Stimulated activated CD8-positive, alpha-beta memory T cell treated with anti-CD3 and anti-CD28 coated beads, Interleukin-15, amount 100 ng/mL, for 1 hour (primary cell): ENCODE measurements at regions not wholly inside any gene's neighbourhood (a gene's known extent, or its start where the extent isn't known, plus 50 kb on each side); places are given as distances from the start of the nearest gene placed in this dataset.

Experiments
- DNase-seq: peaks from one replicate; pipeline ENCODE4 v3.0.0-alpha.2; 2020; ENCODE audit warnings: low read depth

GRCh38 chr1:30268923-30269666, 454.3 kb downstream of the MATN1 start:
- DNase-seq = no peak

GRCh38 chr1:30267856-30268255, 455.5 kb downstream of the MATN1 start:
- no peak for DNase-seq

GRCh38 chr1:30267046-30267445, 456.3 kb downstream of the MATN1 start:
- no peak for DNase-seq

- DNase-seq = no peak
These were observed 458.0 kb downstream of the MATN1 start for GRCh38 chr1:30265127-30266070.

DNA sequence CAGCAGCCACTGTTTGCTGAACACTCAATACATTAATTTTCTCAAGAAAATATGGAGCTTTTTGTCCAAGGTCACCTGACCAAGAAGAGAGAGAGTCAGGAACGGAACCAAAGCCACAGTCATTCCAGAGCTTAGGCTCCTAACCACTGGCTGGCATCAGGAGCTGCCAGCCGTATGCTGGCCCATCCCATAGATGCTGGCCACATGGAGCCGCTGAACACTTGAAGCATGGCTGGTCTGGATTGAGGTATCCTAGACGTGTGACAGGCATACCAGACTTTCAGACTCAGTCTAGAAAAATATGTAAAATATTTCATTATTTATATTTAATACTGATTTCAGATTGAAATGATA, 458.7 kb downstream of the MATN1 start:
- DNase-seq = no peak

GRCh38 chr1:30263888-30264671, 459.3 kb downstream of the MATN1 start:
- no peak for DNase-seq

DNA sequence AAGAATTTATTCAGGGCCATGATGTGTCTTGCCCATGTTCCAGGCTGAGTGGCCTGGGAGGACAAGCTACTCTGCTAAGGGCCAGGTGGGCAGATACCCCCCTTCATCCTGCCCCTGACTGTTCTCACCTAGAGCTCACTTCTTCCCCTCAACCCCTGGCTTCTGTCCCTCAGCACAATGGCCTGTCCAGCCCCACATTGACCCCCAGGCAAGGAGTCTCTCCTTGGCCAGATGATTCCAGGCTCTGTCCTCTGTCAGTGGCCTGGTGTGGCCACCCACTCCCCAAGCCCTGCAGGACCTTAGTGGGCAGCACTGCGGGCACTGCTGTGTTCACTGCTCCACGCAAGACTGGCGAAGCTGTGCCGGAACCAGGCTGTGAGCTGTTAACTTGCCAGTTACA, 460.0 kb downstream of the MATN1 start:
- DNase-seq = no peak

GRCh38 chr1:30262158-30262557, 461.2 kb downstream of the MATN1 start:
- no peak for DNase-seq

- no peak for DNase-seq
These were observed 463.1 kb downstream of the MATN1 start for GRCh38 chr1:30260318-30260717.

DNA sequence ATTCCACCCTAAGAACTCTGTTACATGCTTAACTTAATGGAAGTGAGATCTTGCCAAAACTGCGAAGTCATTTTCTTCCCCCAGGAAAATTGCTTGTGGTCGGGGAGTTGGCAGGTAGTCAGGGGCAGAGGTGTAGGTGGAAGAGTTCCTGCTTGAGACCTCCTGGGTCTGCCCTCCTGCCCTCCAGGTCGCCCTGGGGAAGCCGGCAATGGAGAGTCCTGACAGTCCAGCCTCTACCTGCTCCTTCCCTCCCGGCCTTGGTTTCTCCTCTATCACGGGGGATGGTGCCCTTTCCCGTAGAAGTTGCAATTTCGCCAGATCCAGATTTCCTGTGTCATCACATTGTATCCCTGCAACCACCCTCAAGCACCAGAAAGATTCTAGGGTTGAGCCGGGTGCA, 463.8 kb downstream of the MATN1 start:
- no peak for DNase-seq

DNA sequence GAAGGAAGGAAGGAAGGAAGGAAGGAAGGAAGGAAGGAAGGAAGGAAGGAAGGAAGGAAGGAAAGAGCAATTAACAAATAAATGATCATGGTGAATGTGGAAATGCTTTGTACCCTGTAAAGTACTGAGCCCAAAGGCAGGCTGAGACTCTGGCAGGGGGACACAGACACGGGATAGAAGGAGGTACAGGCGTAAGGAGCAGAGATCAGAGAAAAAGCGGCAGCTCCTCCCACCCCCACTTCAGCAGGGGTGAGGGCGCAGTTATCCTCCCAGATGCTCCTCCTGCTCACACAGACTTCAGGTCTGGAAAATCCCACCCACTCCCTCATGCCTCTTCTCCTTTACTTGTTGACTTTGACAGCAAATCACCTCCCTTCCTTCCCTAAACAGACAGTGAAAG, 464.5 kb downstream of the MATN1 start:
- DNase-seq = no peak

DNA sequence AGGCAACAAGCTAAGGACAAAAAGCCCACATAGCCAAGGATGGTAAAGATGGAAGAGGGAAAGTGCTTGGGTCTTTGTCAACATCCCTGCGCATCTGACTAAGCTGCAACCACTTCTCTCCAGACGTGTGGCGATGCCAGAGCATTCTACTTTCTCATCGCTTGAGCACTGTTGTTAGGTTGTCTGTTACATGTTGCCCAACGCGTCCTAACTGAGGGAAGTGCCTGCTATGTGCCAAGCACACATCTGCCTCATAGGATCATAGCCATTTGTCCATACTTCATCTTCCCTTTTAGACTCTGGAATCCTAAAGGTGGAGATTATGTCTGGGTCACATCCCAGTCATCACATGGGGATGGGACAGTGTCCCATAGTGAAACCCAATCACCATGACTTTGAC, 464.9 kb downstream of the MATN1 start:
- no peak for DNase-seq

DNA sequence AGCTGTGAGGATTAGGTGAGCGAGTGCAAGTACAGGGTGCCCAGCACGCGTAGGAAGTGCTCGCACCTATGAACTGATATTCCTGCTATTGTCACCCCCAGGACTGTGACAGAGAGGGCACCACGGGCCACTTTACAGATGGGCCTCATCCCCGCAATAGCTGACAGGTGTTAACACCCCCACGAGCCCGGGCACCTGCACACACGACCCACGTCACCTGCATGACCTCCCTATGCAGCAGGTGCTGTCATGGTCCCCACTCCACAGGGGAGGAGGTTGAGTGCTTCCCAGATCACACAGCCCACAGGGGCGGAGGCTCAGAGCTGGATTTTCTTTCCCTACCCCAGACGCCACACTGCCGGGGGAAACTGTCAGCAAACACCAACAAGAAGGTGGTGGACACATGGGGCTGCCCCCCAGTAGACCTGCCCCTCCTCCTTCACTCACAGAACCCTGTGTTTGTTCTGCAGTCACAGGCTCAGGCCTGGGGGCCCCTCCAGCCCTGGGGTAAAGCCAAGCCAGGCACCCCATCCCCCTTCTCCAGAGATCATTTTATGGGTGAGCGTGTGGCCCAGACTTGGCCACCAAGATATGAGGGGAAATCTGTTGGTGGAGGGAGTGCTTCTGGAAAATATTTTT, 465.5 kb downstream of the MATN1 start:
- DNase-seq = no peak

DNA sequence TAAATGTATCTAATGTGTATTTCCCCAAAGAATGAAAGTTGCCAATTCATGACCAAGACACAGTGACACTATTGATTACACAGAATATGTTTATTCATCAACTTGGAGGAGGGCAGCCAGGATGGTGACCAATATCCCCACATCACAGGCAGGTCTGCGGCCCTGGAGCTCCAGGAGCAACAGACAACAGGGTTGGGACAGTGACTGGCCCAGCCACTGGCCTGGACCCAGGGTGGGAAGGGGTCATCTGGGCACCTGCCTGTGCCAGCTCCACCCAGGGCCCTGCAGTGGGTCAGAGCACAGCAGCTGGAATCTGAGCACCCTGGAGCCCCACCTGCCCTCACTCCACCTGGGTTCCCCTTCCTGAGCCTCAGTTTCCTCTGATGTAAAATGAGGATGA, 466.1 kb downstream of the MATN1 start:
- DNase-seq = no peak

- no peak for DNase-seq
These were observed 466.5 kb downstream of the MATN1 start for GRCh38 chr1:30256911-30257310.

- DNase-seq = no peak
These were observed 468.2 kb downstream of the MATN1 start for GRCh38 chr1:30255111-30255724.

DNA sequence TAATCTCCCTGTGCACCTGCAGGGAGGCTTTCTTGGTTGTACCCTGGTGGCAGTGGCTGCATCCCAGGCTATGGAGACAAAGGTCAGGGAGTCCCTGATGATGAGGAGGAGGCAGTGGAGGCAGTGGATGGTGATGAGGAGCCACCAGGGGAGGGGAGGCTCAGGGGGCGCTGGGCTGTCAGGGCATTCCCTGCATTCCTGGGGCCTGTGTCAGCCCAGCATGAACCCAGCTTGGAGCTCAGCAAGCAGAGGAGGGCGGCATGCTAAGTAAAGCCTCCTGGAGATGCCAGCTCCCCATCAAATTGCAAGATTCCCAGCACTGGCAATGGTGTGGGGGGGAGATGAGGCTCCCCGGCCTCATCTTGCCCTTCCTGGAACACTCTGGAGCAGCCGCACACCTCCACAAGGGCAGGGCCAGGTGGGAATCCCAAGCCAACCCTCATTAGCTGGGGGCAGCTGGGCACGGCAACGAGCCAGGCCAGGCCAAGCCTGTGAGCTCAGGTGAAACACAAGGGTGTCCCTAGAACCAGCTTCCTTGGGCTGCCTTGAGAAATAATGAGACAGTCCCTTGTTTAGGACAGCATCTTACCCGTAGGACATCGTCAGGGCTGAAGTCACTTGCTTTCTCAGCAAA, 469.5 kb downstream of the MATN1 start:
- no peak for DNase-seq

DNA sequence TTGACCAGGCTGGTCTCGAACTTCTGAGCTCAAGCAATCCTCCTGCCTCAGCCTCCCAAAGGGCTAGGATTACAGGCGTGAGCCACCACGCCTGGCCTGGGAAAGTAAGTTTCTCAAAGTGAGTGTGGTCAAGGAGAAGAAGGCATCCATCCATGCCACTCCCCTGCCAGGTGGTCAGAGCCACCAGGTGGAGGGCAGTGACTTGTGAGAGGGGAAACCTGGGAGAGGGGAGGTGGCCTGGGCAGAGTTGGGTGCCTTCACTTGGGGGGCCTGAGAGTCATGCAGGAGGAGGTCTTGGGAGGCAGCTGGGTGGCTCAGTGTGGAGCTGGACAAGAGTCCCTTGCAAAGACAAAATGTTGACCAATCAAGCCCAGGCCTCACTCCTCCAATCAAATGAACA, 470.0 kb downstream of the MATN1 start:
- DNase-seq = no peak

DNA sequence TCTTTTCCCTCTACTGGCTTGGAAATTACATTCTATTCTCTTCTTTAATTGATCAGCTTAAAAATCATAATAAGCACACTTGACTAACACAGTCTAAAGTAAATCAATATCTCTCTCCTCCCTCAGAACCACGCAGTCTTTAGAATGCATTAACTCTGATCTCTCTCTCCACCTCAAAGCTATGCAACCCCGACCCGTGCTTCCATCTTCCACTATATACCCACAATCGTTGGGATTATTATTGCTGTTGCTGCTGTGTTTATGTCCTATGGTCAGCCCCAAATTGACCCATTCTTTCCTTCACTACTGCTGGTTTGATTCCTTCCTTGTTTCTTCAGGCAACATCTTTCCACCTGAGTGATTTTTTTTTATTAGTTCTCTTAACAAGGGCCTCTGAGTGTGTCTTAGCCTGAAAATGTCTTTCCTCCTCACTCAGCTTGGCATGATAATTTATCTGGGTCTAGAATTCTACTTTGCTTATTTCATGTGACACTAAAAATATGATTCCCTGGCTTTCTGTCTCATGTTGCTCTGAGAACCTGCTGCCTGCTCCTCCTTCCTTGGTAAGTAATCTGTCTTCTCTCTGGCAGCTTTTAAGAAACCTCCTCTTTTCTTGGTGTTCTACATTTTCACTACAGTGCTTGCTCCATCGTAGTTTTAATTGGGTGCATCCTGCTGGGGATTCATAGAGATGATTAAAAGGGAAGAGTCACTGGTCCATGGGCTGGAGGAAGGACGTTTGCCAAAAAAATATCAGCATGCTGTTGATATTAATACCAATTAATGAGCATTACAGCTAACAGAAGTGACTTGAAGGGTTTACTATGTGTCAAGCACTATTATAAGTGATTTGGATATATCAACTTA, 472.2 kb downstream of the MATN1 start:
- DNase-seq = no peak

GRCh38 chr1:30250338-30250983, 472.9 kb downstream of the MATN1 start:
- no peak for DNase-seq
